Endodermal cell (in vitro differentiated cells): ENCODE measurements at regions not wholly inside any gene's neighbourhood (a gene's known extent, or its start where the extent isn't known, plus 50 kb on each side); places are given as distances from the start of the nearest gene placed in this dataset.

Experiments used
- DNase-seq: peaks from one replicate; pipeline ENCODE4 v3.0.0-alpha.2; 2017
- H3K27ac ChIP-seq: 2 replicates; pipeline ENCODE4 v1.5.1; 2013; ENCODE audit warnings: mild to moderate bottlenecking, low read depth, low read length, moderate library complexity
- H3K27me3 ChIP-seq: 2 replicates; pipeline ENCODE4 v1.6.1; 2013; ENCODE audit warnings: mild to moderate bottlenecking, low read length, moderate library complexity; ENCODE audit not compliant: insufficient read depth, control insufficient read depth, poor library complexity, severe bottlenecking
- H3K36me3 ChIP-seq: 2 replicates; pipeline ENCODE4 v1.7.0; 2013; ENCODE audit warnings: mild to moderate bottlenecking, low read length, moderate library complexity; ENCODE audit not compliant: control insufficient read depth, insufficient read depth
- H3K4me1 ChIP-seq: one replicate; pipeline ENCODE4 v1.7.0; 2013; ENCODE audit warnings: low read length; ENCODE audit not compliant: control insufficient read depth, insufficient read depth
- H3K4me3 ChIP-seq: 2 replicates; pipeline ENCODE4 v1.5.1; 2013; ENCODE audit warnings: mild to moderate bottlenecking, low read length, moderate library complexity
- H3K9ac ChIP-seq: 2 replicates; pipeline ENCODE4 v1.6.1; 2013; ENCODE audit warnings: mild to moderate bottlenecking, low read length, moderate library complexity; ENCODE audit not compliant: poor library complexity, severe bottlenecking; ENCODE audit errors: extremely low read depth
- H3K9me3 ChIP-seq: 2 replicates; pipeline ENCODE4 v1.6.1; 2013; ENCODE audit warnings: mild to moderate bottlenecking, low read length, moderate library complexity; ENCODE audit not compliant: control insufficient read depth
- H3K27ac Mint-ChIP-seq: 2 replicates; pipeline ENCODE4 v1.8.0; 2020; ENCODE audit warnings: mixed read lengths
- H3K27me3 Mint-ChIP-seq: 2 replicates; pipeline ENCODE4 v1.8.0; 2021; ENCODE audit warnings: mild to moderate bottlenecking, mixed read lengths; ENCODE audit not compliant: insufficient read depth
- H3K36me3 Mint-ChIP-seq: 2 replicates; pipeline ENCODE4 v1.8.0; 2020; ENCODE audit warnings: low read depth, mixed read lengths
- H3K4me1 Mint-ChIP-seq: 2 replicates; pipeline ENCODE4 v1.8.0; 2020; ENCODE audit warnings: mixed read lengths
- H3K4me3 Mint-ChIP-seq: 2 replicates; pipeline ENCODE4 v1.8.0; 2020; ENCODE audit warnings: mild to moderate bottlenecking, moderate library complexity, mixed read lengths
- H3K9me3 Mint-ChIP-seq: 2 replicates; pipeline ENCODE4 v1.8.0; 2020; ENCODE audit warnings: mild to moderate bottlenecking, mixed read lengths
- CTCF ChIP-seq: fragments of 200-600 bp; sonication (generic); conservative IDR thresholded peaks from 2 replicates; pipeline ENCODE4 v1.5.0; 2021; ENCODE audit warnings: antibody characterized with exemption, mild to moderate bottlenecking
- WGBS, 2 experiments: methylation state at CpG; one replicate each; pipeline versions ENCODE4 v1.1.5 to v1.1.7; 2013; ENCODE audit warnings: missing lambda C conversion rate in 2 of 2, mixed read lengths in 1 of 2; ENCODE audit not compliant: insufficient coverage in 1 of 2, insufficient read length in 1 of 2; 5-methylcytosine and 5-hydroxymethylcytosine counted together

- Mint-ChIP-seq H3K27ac (no peak overlapping the region), H3K4me1 (peaks cover 6% of the 10 kb centered on the region), H3K4me3 (no peak overlapping the region), H3K36me3 (no peaks in the 10 kb centered on the region), H3K27me3 (peaks cover 6% of the 10 kb centered on the region), H3K9me3 (peaks cover 6% of the 10 kb centered on the region)
- H3K27me3 ChIP-seq, result no peaks in the 10 kb centered on the region
- no peak for DNase-seq
- no peak overlapping the region for H3K4me3 ChIP-seq
- H3K27ac ChIP-seq, result no peak overlapping the region
- no peaks in the 10 kb centered on the region for H3K36me3 ChIP-seq
- no peak overlapping the region for H3K9ac ChIP-seq
- WGBS, 2 experiments, result 88 to 100% methylated on average over 1 to 2 of the region's 2 CpGs
- no peak for TF ChIP-seq CTCF
- no peaks in the 10 kb centered on the region for H3K4me1 ChIP-seq
- no peaks in the 10 kb centered on the region for H3K9me3 ChIP-seq
Measured at GRCh38 chr4:155514628-155515027, 137.9 kb upstream of the MAP9 start.

- Mint-ChIP-seq H3K4me3 (no peak overlapping the region), H3K27ac (no peak overlapping the region), H3K27me3 (peaks cover 6% of the 10 kb centered on the region), H3K9me3 (no peaks in the 10 kb centered on the region), H3K36me3 (no peaks in the 10 kb centered on the region), H3K4me1 (peaks cover 6% of the 10 kb centered on the region)
- 87 to 99% methylated on average over 5 of the region's 5 CpGs for WGBS, 2 experiments
- no peaks in the 10 kb centered on the region for H3K36me3 ChIP-seq
- no peaks in the 10 kb centered on the region for H3K9me3 ChIP-seq
- no peak overlapping the region for H3K4me3 ChIP-seq
- H3K27ac ChIP-seq, result no peak overlapping the region
- H3K4me1 ChIP-seq, result no peaks in the 10 kb centered on the region
- no peak for TF ChIP-seq CTCF
- DNase-seq, result no peak
- no peaks in the 10 kb centered on the region for H3K27me3 ChIP-seq
- H3K9ac ChIP-seq, result no peak overlapping the region
Measured at GRCh38 chr4:155512817-155513216, 136.1 kb upstream of the MAP9 start.

- Mint-ChIP-seq H3K27me3 (peaks cover 6% of the 10 kb centered on the region), H3K9me3 (no peaks in the 10 kb centered on the region), H3K4me1 (peaks cover 6% of the 10 kb centered on the region), H3K4me3 (no peak overlapping the region), H3K27ac (no peak overlapping the region), H3K36me3 (no peaks in the 10 kb centered on the region)
- Histone ChIP-seq H3K4me3 (no peak overlapping the region), H3K4me1 (no peaks in the 10 kb centered on the region), H3K27me3 (no peaks in the 10 kb centered on the region), H3K9me3 (no peaks in the 10 kb centered on the region), H3K36me3 (no peaks in the 10 kb centered on the region), H3K9ac (no peak overlapping the region), H3K27ac (no peak overlapping the region)
- DNase-seq, result no peak
- WGBS, 2 experiments, result 89 to 96% methylated on average over 1 of the region's 1 CpG
- TF ChIP-seq CTCF, result no peak
Measured at GRCh38 chr4:155512046-155512445, 135.3 kb upstream of the MAP9 start.
